ENCODE measurements at regions not wholly inside any gene's neighbourhood (a gene's known extent, or its start where the extent isn't known, plus 50 kb on each side); places are given as distances from the start of the nearest gene placed in this dataset.

GRCh38 chr2:45193581-45193980 is 184.3 kb upstream of the SIX2 start:
- Histone ChIP-seq H3K4me1 (ENCODE audit: insufficient read depth) (no peaks in the 10 kb centered on the region), H3K27ac (no peak overlapping the region), H3K4me3 (no peak overlapping the region), H3K9me3 (no peaks in the 10 kb centered on the region), H3K27me3 (no peaks in the 10 kb centered on the region), H3K36me3 (no peaks in the 10 kb centered on the region)
- intact Hi-C loops (cut with DNase I): no loop called here
- WGBS, 3 donors: 81 to 86% (median 83%) methylated on average over 4 of the region's 4 CpGs
- DNase-seq: no peak
- TF ChIP-seq CTCF (IDR thresholded peaks at IDR 0.05): no peak
- no peak for TF ChIP-seq POLR2A (IDR thresholded peaks at IDR 0.05)
- no peak for TF ChIP-seq EP300 (IDR thresholded peaks at IDR 0.05)

GRCh38 chr2:45192991-45193390 is 183.7 kb upstream of the SIX2 start:
- H3K36me3 ChIP-seq: no peaks in the 10 kb centered on the region
- H3K27ac ChIP-seq: no peak overlapping the region
- H3K27me3 ChIP-seq: no peaks in the 10 kb centered on the region
- H3K4me3 ChIP-seq: no peak overlapping the region
- 64 to 74% (median 65%) methylated on average over 4 of the region's 4 CpGs for WGBS, 3 donors
- H3K9me3 ChIP-seq: no peaks in the 10 kb centered on the region
- TF ChIP-seq EP300 (IDR thresholded peaks at IDR 0.05) (no peak), CTCF (IDR thresholded peaks at IDR 0.05) (no peak), POLR2A (IDR thresholded peaks at IDR 0.05) (no peak)
- intact Hi-C loops (cut with DNase I): no loop called here
- no peak for DNase-seq
- H3K4me1 ChIP-seq (ENCODE audit: insufficient read depth): no peaks in the 10 kb centered on the region

GRCh38 chr2:45192481-45192880 is 183.2 kb upstream of the SIX2 start:
- DNase-seq: no peak
- TF ChIP-seq EP300 (IDR thresholded peaks at IDR 0.05) (no peak), POLR2A (IDR thresholded peaks at IDR 0.05) (no peak), CTCF (IDR thresholded peaks at IDR 0.05) (no peak)
- intact Hi-C loops (cut with DNase I): no loop called here
- Histone ChIP-seq H3K4me3 (no peak overlapping the region), H3K9me3 (no peaks in the 10 kb centered on the region), H3K27ac (no peak overlapping the region), H3K36me3 (no peaks in the 10 kb centered on the region), H3K4me1 (ENCODE audit: insufficient read depth) (no peaks in the 10 kb centered on the region), H3K27me3 (no peaks in the 10 kb centered on the region)
- 72 to 74% (median 72%) methylated on average over 5 of the region's 5 CpGs for WGBS, 3 donors

- H3K27ac ChIP-seq: no peak overlapping the region
- no peak for TF ChIP-seq CTCF (IDR thresholded peaks at IDR 0.05)
- TF ChIP-seq POLR2A (IDR thresholded peaks at IDR 0.05): no peak
- TF ChIP-seq EP300 (IDR thresholded peaks at IDR 0.05): no peak
- 19 to 28% (median 25%) methylated on average over 8 of the region's 8 CpGs for WGBS, 3 donors
- DNase-seq: no peak
- H3K4me3 ChIP-seq: no peak overlapping the region
- H3K27me3 ChIP-seq: no peaks in the 10 kb centered on the region
- intact Hi-C loops (cut with DNase I): no loop called here
- no peaks in the 10 kb centered on the region for H3K36me3 ChIP-seq
- no peaks in the 10 kb centered on the region for H3K9me3 ChIP-seq
- no peaks in the 10 kb centered on the region for H3K4me1 ChIP-seq (ENCODE audit: insufficient read depth)
Measured at GRCh38 chr2:45191976-45192375, 182.7 kb upstream of the SIX2 start.

Measured in ovary (tissue), 7 donors.